Suprapubic skin (tissue), 4 donors: ENCODE measurements at regions not wholly inside any gene's neighbourhood (a gene's known extent, or its start where the extent isn't known, plus 50 kb on each side); places are given as distances from the start of the nearest gene placed in this dataset.

Source experiments
- CTCF ChIP-seq, 2 donors: fragments of 200-600 bp in 1 of 2; fragments of 450-650 bp in 1 of 2; sonication (generic) in 1 of 2; IDR thresholded peaks; one replicate each; pipeline ENCODE4 v1.5.1; 2016 to 2019; ENCODE audit warnings: antibody characterized with exemption in 2 of 2, mild to moderate bottlenecking in 1 of 2, moderate library complexity in 1 of 2
- EP300 ChIP-seq: sonication (generic); formaldehyde crosslinking; IDR thresholded peaks from one replicate; pipeline ENCODE4 v1.6.1; 2017; ENCODE audit warnings: antibody characterized with exemption
- POLR2A ChIP-seq, 2 donors: fragments of 450-650 bp; IDR thresholded peaks; one replicate each; pipeline ENCODE4 v1.6.1; 2017; ENCODE audit warnings: antibody characterized with exemption in 2 of 2, mild to moderate bottlenecking in 2 of 2, moderate library complexity in 2 of 2
- POLR2AphosphoS5 ChIP-seq, 3 donors: sonication (generic); formaldehyde crosslinking; IDR thresholded peaks; one replicate each; pipeline ENCODE4 v1.6.1; 2017; ENCODE audit warnings: antibody characterized with exemption in 3 of 3

- TF ChIP-seq CTCF (IDR thresholded peaks at IDR 0.05) (no peak), POLR2A (IDR thresholded peaks at IDR 0.05) (no peak), EP300 (no peak), POLR2AphosphoS5 (IDR thresholded peaks at IDR 0.05) (no peak)
These were observed 294.9 kb upstream of the MKLN1 start for GRCh38 chr7:131032786-131033185.
